HG03045 (cell line): ENCODE measurements at regions not wholly inside any gene's neighbourhood (a gene's known extent, or its start where the extent isn't known, plus 50 kb on each side); places are given as distances from the start of the nearest gene placed in this dataset.
"Not testable (repeated sequence)": the region's sequence is repeated elsewhere in the genome, so short reads cannot be mapped to it uniquely, and the experiment has no call there.

ENCODE experiments used
- ATAC-seq: cut with Tn5 transposase; IDR thresholded peaks from one replicate; pipeline ENCODE4 v1.9.1; 2021; ENCODE audit warnings: mild to moderate bottlenecking, moderate library complexity; ENCODE audit not compliant: unreplicated experiment

GRCh38 chr9:115692868-115693267 lies 460.7 kb upstream of the PAPPA start:
- ATAC-seq, result not testable (repeated sequence)

DNA sequence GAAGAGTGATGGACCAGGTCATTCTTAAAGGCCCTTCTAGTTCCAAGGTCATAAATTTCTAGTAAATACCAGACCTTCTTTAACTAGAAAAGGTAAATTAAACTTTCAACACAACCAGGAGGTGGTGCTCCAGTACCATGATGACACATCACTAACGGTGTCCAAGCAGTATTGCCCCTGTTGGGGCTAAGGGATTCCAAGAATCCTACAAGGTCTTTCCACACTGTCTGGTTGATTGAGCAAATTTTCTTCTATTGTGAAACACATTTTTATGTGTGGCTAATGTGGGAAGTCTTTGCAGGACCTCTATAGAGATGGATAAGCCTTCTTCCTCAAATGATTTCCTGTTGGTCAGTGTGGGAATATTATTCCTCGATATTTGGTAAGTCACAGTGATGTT lies 459.6 kb upstream of the PAPPA start:
- ATAC-seq, result no peak

GRCh38 chr9:115694991-115695390 lies 458.6 kb upstream of the PAPPA start:
- no peak for ATAC-seq

DNA sequence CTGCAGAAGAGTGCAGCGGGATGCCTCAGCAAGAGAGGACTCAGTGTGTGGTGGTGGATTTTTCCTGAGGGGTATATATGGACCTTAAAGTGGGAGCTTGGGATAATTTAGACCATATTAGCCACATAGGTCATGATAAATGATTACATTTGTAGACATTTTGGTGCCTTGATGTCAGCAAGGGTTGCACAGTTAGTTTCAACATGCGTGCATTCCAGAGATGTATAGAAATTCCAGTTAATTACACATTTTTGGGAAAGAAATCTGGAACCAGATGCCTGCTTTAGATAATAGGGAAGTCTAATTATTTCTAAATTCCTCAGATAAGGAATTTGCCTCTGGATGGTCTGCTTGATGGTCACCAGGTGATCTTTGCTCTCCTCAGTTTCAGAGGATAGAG lies 440.6 kb upstream of the PAPPA start:
- no peak for ATAC-seq

GRCh38 chr9:115715666-115716065 lies 437.9 kb upstream of the PAPPA start:
- no peak for ATAC-seq

DNA sequence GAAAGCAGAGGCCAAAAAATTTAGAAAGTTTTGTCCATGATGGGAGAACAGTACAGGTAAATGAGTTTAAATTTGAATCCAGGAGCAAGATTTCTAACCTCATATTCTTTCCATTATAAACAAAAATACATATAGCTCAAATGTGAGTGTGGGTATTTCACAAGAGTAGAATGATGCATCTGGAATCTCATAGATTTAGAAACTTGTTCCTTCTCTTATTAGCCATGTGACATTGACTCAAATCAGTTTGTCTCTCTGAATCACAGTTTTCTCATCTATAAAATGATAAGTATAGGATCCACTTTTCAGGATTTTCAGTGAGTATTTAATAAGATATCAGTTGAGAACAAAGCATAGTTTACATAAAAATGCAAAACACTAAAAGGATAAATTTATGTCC lies 436.3 kb upstream of the PAPPA start:
- no peak for ATAC-seq

- ATAC-seq, result no peak
Measured at GRCh38 chr9:115717711-115718173, 435.8 kb upstream of the PAPPA start.

DNA sequence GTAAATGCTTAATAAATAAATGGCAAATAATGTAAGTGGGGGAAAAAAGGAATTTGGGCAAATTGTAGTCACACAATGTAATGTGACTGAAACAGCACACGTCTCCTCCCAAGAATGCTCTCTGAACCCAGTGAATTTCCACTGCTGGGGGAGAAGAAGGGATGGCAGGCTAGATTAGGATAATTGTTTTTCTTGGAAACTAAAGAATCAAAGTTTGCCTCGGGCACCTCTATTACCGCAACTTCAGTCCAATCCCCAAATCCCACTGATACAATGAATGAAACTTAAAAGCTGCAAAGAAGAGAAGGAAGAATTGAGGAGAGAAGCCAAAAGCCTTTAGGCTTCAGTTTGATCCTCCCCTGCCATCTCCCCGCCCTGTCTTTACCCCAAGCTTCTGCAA lies 423.2 kb upstream of the PAPPA start:
- ATAC-seq, result no peak

- ATAC-seq, result no peak
Measured at GRCh38 chr9:115730845-115731244, 422.7 kb upstream of the PAPPA start.

- ATAC-seq, result no peak
Measured at GRCh38 chr9:115733318-115734110, 420.1 kb upstream of the PAPPA start.

DNA sequence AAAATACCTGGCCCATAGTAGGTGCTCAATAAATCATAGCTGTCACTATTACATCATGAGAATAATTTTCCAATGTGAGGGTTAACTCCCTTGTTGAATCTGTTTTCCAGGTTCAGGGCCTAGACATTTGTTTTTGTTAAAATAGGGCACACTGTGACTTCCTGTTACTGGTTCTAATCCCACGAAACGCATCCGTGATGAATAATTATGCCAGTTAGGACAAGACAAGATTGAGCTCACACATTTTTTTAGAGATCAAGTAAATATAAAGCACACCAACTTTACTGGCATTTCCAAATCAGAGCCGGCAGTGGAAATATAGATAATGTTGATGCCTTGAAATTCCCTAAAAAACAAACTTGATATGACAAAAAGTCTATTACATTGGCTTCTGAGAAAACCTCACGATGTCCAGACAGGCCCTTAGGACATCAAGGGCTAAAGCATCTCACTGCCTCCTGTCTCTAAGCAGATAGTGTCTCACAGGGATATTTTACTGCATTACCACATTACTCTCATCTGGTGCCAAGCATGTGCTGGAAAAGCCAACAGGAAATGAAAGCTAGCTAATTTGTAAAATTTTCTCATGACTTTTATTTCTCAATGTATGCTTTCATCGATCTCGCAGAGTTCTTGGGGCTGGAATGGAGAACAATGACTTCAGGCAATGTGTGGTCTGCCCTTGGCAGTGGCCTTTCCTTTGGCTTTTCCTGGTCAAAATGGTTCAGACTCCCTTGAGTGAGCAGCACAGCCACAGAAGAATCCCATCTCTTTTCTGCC lies 414.3 kb upstream of the PAPPA start:
- no peak for ATAC-seq

DNA sequence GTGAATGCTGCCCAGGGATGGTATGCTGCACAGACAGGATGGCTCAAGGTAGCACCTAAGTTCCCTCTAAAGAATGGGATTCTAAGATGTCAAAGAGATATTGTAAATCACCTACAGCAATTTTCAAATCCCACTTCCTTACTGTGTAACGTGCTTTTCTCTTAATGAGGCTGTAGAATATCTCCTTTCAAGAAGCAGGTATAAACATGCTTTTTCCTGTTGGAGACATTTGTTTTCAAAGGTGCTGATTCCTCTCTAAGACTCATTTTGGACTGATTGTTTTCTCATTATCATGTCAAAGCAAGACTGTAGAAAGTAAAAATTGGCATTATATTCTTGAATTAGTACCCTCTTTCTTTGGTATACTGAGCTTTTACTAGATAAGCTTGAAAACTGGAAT lies 412.6 kb upstream of the PAPPA start:
- no peak for ATAC-seq

DNA sequence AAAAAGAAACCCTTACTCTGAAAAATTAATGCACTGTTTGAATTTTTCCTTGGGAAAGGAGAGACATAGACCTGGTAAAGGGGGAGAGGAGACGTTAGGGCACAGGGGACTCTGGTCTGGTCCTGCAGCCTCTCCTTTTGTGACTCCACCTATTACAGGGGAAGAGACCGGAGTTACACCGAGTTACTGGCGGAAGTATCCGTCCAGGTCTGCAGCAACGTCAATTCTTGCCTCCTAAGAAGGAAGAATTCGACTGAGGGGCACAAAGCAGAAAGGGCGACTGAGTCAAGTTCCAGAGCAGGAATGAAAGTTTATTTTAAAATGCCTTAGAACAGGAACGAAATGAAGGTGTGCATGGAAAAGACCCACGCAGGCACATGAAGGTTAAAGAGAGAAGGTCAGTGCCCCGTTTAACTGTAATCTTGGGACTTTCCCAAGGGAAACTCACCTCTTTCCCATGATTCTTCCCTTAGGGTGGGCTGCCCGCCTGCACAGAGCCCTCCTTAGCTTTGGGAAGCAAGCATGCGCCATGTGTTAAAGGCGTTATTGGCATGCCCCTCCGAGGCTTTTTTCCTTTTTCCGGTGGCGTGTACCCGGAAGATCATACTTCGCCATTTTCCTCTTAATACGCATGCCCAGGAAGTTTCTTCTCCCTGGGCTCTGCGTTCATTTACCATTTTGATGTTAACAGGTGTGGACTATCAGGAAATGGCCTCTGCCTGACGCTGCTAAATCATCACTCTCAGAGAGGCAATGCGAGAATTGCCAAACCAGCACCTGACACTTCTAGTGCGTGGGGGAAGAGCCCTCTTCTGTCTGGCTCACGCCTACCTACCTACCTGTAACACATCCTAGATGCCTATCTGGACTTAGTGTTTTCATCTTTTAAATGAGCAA lies 409.6 kb upstream of the PAPPA start:
- no peak for ATAC-seq

DNA sequence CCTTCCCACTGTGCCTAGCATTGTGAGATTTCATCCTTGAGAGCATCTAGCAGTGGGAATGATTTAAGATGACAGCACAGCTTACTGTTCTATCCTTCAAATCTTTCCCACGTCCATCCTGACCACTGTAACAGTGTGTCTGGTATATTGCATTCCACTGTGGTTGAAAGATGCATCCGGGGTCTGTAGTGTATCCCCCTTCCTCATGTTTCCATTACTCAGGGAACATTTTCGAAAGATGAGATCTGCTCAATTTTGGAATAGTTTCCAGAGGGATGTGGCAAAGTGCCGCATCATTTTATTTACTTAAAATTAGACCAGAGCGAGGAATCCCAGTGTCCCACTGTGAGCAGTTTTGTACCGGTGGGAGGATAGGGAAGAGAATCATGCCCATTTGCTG lies 407.1 kb upstream of the PAPPA start:
- ATAC-seq, result no peak

GRCh38 chr9:115747731-115748130 lies 405.9 kb upstream of the PAPPA start:
- ATAC-seq, result no peak

DNA sequence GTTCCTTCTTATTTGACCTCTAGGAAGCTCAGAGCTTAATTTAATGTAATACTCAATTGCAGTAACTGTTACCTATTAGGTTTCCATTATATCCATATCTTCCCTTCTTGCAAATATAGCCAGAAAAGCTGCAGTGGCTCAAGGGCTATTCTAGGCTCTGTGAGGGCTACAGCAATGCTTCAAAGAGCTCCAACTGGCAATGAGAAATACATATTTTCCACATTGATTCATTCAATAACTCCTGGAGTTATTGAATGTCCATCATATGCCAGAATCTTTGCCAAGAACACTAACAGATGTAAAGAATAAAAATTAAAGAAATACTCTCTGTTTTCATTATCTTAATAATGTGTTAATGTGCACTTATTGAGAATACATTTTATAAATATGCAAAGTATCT lies 396.9 kb upstream of the PAPPA start:
- no peak for ATAC-seq

GRCh38 chr9:115757461-115757860 lies 396.1 kb upstream of the PAPPA start:
- no peak for ATAC-seq

- ATAC-seq, result no peak
Measured at GRCh38 chr9:115758441-115758840, 395.1 kb upstream of the PAPPA start.

DNA sequence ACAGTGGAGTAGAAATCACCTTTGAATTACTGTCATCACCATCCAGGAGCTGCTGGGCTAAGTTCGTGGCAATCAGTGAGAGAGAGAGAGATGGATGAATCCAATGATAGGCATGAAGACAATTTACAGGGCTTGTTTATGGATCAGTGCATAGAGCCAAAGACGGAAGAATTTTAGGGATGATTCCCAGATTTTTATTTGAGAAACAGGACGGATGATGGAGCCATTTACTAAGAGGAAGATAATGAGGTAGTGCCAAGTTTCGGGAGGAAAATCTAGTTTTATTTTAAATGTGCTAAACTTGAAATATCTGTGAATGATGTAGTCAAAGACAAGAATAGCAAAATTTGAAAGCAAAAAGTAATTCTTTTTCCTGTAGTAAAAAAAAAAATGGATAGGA lies 394.2 kb upstream of the PAPPA start:
- no peak for ATAC-seq

GRCh38 chr9:115764645-115765044 lies 388.9 kb upstream of the PAPPA start:
- ATAC-seq, result no peak

GRCh38 chr9:115765060-115765459 lies 388.5 kb upstream of the PAPPA start:
- no peak for ATAC-seq
